HG03066 (cell line): ENCODE measurements at regions not wholly inside any gene's neighbourhood (a gene's known extent, or its start where the extent isn't known, plus 50 kb on each side); places are given as distances from the start of the nearest gene placed in this dataset.

Experiments used
- ATAC-seq: cut with Tn5 transposase; IDR thresholded peaks from one replicate; pipeline ENCODE4 v1.9.1; 2021; ENCODE audit warnings: low read depth; ENCODE audit not compliant: unreplicated experiment

DNA sequence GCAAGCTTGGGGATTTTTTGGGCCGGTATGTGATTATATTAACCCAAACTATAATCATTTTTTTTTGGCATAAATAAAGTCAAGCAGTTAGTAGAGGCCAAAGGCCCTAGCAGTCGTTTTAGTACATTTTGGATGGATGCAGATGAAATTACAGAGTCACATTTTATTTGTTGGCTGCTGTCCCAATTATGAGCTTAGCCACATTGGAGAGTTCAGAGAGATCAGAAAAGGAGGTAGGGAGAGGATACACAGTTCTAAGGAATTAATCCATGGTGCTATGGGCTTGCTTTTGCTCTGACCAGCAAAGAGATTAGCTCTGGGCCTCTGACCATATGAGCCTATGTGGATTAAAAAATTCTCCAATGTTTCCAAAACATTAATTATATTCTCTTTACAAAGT is 395.1 kb downstream of the RAPGEF2 start:
- no peak for ATAC-seq

DNA sequence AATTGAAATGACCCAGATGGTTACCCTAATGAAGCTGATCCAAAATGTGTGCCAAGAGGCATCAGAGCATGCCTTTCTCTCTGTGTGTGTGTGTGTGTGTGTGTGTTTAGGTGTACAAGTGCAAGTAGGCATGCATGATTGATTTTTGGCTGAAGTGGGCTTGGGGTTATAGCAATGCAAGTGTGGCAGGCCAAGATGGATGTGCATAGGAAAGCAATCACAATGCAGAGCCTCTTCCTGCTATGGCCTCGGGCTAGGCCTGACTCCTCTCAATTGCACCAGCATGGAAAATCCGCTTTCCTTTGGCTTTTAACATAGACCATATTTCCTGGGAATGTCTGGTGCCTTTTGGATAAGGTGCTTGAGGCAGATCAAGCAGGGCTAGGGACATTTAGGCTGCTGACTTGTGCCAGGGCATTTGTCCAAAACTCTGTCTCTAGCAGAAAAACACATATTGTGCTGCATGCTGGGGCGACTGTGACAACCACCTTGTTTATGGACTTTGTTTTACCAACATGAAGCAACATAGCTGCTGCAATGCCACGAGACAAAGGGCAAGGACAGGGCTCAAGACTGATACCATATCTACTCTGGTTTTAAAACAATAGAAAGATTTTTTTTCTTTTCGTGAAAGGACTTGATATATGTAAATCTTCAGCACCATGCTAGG is 395.7 kb downstream of the RAPGEF2 start:
- ATAC-seq: no peak

DNA sequence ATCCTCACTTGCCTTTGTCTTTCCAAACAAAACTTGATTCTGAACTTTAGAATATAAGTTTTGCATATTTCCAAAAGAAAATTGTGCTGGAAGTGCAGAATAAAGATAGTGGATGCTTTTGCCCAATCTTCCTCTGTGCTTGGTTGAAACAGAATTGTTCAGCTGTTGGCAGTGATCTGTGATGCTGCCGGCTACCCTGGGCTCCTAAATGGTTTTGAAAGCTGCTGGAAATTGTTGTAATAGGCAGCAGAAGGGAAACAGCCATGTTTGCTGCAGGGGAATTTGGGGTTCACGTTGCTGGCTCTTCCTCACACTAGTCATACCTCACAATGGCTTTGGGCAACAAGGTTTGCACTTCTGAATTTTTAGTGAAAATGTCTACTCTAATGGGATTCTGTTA is 398.0 kb downstream of the RAPGEF2 start:
- no peak for ATAC-seq

GRCh38 chr4:159503236-159504008 is 400.5 kb downstream of the RAPGEF2 start:
- no peak for ATAC-seq

DNA sequence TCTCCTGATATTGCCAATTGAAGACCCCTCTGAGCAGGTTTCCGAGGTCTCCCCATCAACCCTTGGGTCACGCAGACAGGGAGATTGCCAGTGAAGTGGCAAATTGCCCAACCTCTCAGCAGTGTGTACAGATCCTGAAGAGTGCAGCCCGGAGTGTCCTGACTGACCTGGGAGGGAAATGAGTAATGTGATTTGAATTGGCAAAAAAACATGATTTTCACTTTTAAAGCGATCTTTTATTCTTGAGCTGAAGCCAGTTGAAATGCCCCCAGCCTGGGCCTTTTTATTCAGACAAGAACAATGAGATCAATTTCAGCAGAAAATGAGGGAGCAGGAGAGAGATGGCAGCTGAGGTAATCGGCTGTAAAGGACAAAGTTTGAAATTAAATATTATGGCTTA is 401.8 kb downstream of the RAPGEF2 start:
- no peak for ATAC-seq

DNA sequence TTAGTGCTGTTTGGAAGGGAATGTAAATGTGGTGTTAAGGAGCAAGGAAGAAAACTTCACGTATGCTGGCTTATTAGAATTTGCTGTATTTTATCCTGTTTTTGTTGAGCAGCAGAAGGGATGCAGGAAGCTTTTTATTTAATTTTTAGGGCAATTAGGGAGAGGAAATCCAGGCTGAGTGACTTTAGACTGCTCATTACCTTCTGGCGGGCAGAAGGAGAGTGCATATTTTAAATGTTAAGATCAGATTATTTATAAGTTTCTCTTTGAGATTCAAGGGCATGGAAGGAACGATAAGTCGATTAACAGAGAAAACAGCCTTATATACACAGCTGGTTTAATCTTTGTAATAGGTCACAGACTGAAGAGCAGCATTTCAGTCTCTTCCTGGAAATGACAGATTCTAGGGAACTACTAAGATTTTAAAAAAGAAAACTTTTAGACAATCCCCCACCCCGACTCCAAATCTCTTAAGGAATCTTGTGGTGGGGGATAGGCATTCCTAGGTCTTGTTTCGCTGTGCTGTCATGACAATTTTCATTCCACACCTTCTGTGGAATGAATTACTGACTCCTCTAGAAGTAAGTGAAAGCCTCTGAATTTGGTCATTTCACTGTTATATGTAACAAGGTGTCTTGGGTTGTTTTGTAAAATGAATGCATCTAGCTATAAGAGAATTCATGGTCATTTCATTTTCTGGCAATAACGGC is 402.5 kb downstream of the RAPGEF2 start:
- no peak for ATAC-seq

DNA sequence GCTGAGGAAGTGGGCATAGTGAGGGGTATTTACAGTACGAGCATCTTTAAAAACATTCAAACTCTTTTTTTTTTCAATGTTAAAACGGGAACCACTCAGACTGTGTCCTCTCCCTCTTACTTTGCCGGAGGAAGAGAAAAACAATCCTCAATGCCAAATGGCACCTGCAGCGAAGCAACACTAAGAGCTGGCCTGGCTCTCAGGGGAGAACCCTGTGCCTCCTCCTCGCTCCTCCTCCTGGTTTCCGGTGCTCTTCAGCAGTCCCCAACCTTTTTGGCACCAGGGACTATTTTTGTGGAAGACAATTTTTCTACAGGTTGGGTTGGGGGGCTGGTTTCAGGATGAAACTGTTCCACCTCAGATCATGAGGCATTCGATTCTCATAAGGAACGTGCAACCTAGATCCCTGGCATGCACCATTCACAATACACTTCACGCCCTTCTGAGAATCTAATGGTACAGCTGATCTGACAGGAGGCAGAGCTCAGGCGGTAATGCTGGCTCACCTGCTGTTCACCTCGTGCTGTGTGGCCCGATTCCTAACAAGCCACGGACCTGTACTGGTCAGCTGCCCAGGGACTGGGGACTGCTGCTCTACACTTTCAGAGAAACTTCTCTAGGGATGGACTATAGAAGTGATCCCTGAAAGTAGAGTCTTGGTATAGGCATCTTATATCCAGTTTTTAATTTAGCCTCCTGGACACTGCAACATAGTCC is 404.1 kb downstream of the RAPGEF2 start:
- no peak for ATAC-seq

DNA sequence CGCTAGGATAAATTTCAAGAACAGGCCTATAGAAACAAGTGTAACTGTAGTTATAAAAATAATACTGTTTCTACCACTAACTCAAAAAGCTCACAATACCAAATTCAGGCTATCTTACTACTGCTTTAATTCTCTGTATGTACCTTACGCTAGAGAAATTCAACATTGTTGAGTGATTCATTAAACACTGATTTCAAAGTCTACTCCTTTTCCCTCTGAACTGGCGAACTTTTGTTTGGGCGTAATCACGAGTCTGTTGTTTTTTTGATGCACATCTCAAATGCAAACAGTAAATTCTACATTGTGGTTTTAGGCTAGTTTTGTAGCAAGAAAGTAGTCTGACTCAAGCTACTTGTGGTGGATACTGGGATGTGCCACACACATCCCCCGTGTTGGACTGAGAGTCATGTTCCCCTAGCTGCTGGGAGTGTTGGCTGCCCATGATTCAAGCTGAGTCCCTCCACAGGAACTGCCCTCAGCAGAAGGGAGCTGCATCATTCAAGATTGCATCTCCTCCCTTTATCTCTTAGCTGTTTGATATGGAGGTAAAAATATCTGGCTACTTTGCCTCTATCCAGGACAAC is 406.1 kb downstream of the RAPGEF2 start:
- no peak for ATAC-seq

DNA sequence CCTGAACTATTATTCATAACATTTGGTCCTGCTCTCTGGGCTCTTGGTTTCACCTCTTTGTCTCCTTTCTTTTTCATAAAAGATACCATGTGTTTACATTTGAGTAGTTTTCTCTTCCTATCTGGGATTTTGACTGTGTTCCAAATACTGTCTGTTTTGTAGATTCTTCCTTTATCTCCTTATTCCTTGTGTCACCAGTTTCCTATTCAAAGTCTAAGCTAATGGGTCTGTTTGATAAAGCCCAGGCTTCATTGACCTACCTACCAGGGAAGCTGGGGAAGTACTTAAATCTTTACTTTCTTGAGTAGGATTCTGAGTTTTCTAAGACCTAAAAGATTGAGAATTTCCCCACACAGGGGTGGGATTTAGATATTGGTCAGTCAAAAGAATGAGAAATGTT is 409.5 kb downstream of the RAPGEF2 start:
- ATAC-seq: no peak

DNA sequence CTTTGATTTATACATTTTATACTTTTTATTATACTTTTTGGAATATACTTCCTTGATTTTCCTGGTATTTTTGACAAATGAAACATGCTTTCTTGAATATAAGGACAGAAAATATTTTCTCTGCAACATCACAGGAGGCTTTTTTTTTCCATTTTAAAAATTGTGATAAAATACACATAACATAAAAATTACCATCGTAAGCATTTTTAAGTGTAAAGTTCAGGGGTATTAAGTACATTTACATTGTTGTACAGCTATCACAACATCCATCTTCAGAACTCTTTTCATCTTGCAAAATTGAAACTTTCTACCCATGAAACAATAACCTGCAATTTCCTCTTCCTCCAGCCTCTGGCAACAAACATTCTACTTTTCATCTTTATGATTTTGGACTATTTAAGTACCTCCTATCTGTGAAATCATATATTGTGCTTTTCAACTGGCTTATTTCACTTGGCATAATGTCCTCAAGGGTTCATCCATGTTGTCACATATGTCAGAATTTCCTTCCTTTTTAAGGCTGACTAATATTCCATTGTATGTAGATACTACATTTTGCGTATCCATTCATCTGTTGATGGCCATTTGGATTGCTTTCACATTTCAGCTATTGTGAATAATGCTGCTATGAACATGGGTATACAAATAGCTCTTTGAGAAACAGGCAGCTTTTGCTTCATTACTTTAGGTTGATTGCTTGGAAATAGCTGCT is 412.6 kb downstream of the RAPGEF2 start:
- no peak for ATAC-seq

DNA sequence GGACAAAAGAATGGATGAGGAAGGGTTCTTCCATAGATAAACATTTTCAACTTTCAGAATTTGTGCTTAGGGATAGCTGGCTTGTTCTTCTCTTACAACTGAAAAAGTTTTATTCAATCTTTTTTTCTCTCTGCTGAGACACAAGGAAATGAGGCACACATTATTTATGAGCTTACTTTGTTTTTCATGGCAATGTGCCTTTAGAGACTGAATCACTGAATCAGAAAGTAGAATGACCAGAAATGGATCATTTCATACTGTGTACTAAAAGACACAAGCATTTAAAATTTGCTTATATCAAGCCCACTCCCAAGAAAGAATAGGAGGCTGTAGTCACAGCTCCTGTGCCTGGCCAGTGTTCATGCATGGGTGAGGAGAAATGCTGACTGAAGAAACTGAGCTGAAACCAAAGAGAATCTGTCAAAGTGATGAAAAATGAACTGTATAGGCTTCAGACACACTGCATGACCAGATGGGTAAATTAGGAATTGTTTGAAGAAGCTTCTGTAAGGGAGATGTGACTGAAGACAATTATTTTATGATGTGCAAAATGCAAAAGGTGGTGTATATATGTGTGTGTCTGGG is 413.8 kb downstream of the RAPGEF2 start:
- ATAC-seq: no peak

- no peak for ATAC-seq
Measured at GRCh38 chr4:159520074-159520473, 417.2 kb downstream of the RAPGEF2 start.

GRCh38 chr4:159526172-159526571 is 423.3 kb downstream of the RAPGEF2 start:
- ATAC-seq: no peak

- ATAC-seq: no peak
Measured at GRCh38 chr4:159534655-159535054, 431.8 kb downstream of the RAPGEF2 start.

- ATAC-seq: no peak
Measured at GRCh38 chr4:159538556-159538955, 435.7 kb downstream of the RAPGEF2 start.

GRCh38 chr4:159540038-159540437 is 437.2 kb downstream of the RAPGEF2 start:
- ATAC-seq: no peak

GRCh38 chr4:159540501-159540900 is 437.6 kb downstream of the RAPGEF2 start:
- ATAC-seq: no peak

- ATAC-seq: no peak
Measured at GRCh38 chr4:159541143-159541542, 438.3 kb downstream of the RAPGEF2 start.

DNA sequence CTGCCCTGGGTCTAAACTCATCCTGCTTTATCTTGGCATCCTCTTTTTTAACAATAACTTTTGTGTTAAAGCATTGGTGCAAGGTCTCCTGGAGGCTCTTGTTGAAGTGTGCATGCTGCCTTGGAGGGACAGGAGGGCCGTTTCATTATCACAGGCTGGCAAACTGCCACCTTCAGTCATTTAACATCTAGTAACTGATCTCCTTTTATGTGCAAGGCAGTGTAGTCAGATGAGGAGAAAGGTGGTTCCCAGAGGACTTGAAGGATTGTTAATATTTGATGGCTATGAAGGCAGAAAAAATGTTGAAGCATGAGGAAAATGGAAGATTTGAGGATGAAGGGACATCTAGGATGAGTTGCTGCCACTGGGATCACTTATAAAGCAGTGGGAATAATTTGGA is 439.4 kb downstream of the RAPGEF2 start:
- no peak for ATAC-seq

DNA sequence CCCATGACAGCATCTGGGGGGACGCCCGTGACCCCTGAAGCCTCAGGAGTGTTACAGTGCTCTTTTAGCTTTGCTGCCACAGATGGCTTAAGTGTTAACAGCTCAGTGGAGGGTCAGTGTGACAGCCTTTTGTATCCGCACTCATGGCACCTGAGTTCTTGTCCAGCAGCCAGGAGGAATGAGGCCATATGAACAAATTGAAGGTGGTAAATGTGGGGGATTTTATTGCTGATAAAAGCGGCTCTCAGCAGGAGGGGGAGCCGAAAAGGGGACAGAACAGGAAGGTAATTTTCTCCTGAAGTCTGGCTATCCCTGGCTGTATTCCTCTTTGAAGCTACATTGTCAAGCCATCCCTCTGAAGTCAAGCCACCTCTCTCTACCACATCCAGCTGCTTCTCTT is 441.0 kb downstream of the RAPGEF2 start:
- ATAC-seq: no peak
